Omental fat pad (tissue), 3 donors: ENCODE measurements at regions not wholly inside any gene's neighbourhood (a gene's known extent, or its start where the extent isn't known, plus 50 kb on each side); places are given as distances from the start of the nearest gene placed in this dataset.

Source experiments
- ATAC-seq: fragments of 150-250 bp; one replicate; pipeline ENCODE4 v1.9.1; 2016; ENCODE audit warnings: mild to moderate bottlenecking, moderate library complexity; ENCODE audit not compliant: low FRiP score
- DNase-seq: peaks from one replicate; pipeline ENCODE4 v3.0.0-alpha.2; 2019; ENCODE audit warnings: low spot score
- CTCF ChIP-seq, 3 donors: fragments of 450-650 bp; IDR thresholded peaks; one replicate each; pipeline ENCODE4 v1.5.1; 2016 to 2017; ENCODE audit warnings: antibody characterized with exemption in 3 of 3, mild to moderate bottlenecking in 3 of 3, moderate library complexity in 2 of 3

GRCh38 chr2:118791483-118791882 is 56.0 kb downstream of the EN1 start:
- TF ChIP-seq CTCF (IDR thresholded peaks at IDR 0.05): no peak
- no peak for ATAC-seq

GRCh38 chr2:118786746-118787145 is 60.7 kb downstream of the EN1 start:
- DNase-seq: no peak
- no peak for TF ChIP-seq CTCF (IDR thresholded peaks at IDR 0.05)
- ATAC-seq: no peak

More at GRCh38 chr2:118791483-118791882, 56.0 kb downstream of the EN1 start:
- no peak for DNase-seq

GRCh38 chr2:118784860-118785259 is 62.6 kb downstream of the EN1 start:
- peak; percentile 28 for ATAC-seq

GRCh38 chr2:118779362-118779761 is 68.1 kb downstream of the EN1 start:
- no peak for DNase-seq
- no peak for TF ChIP-seq CTCF (IDR thresholded peaks at IDR 0.05)
- no peak for ATAC-seq

More at GRCh38 chr2:118784860-118785259, 62.6 kb downstream of the EN1 start:
- TF ChIP-seq CTCF (IDR thresholded peaks at IDR 0.05): no peak
- no peak for DNase-seq

- ATAC-seq (peak; percentile 89), DNase-seq (peak; percentile 33)
- TF ChIP-seq CTCF (IDR thresholded peaks at IDR 0.05): no peak
Observed at GRCh38 chr2:118774458-118775133, 72.9 kb downstream of the EN1 start.

- no peak for TF ChIP-seq CTCF (IDR thresholded peaks at IDR 0.05)
- DNase-seq (no peak), ATAC-seq (no peak)
Observed at GRCh38 chr2:118773826-118774225, 73.6 kb downstream of the EN1 start.

- no peak for TF ChIP-seq CTCF (IDR thresholded peaks at IDR 0.05)
- no peak for DNase-seq
- no peak for ATAC-seq
Observed at GRCh38 chr2:118772487-118773200, 74.8 kb downstream of the EN1 start.
